ENCODE measurements at regions not wholly inside any gene's neighbourhood (a gene's known extent, or its start where the extent isn't known, plus 50 kb on each side); places are given as distances from the start of the nearest gene placed in this dataset.

DNA sequence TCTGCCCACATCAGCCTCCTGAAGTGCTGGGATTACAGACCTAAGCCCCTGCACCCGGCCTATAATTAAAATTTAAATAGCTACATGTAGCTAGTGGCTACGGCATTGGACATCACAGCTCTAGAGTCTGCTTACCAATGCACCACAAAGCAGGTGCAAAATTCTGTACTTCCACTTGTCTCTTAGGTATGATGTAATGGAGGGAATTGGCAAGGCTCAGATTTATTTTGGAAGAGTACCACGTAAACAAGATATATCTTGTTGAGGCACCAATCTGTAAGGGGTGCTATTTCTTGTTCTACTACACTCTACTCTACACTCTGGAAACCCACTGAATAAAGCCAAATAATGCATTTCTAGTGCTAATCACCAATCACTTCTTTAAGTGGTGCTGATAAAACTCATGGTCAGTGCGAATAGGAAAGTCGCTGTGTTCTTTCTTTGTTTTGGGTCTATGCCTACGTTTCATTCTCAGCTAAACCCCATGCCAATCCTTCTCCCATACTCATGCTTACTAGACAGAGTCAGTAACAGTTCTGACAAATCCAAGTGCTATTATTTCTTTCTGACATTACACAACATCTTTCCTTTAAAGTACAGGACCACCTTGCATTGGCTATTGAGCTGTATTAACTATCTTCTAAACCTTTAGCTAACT is 92.3 kb downstream of the GC start:
- TF ChIP-seq, protein P1, sequence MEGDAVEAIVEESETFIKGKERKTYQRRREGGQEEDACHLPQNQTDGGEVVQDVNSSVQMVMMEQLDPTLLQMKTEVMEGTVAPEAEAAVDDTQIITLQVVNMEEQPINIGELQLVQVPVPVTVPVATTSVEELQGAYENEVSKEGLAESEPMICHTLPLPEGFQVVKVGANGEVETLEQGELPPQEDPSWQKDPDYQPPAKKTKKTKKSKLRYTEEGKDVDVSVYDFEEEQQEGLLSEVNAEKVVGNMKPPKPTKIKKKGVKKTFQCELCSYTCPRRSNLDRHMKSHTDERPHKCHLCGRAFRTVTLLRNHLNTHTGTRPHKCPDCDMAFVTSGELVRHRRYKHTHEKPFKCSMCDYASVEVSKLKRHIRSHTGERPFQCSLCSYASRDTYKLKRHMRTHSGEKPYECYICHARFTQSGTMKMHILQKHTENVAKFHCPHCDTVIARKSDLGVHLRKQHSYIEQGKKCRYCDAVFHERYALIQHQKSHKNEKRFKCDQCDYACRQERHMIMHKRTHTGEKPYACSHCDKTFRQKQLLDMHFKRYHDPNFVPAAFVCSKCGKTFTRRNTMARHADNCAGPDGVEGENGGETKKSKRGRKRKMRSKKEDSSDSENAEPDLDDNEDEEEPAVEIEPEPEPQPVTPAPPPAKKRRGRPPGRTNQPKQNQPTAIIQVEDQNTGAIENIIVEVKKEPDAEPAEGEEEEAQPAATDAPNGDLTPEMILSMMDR (conservative IDR thresholded peaks at IDR 0.05): no peak
- no peak for TF ChIP-seq EZH2 (IDR thresholded peaks at IDR 0.05; ENCODE audit: low read depth)
- no peak overlapping the region for H3K27ac ChIP-seq
- no peaks in the 10 kb centered on the region for H3K4me1 ChIP-seq (replicated peaks; ENCODE audit: insufficient read depth)
- intact Hi-C loops (cut with micrococcal nuclease; ENCODE audit: unreplicated experiment): no loop called here
- H4K20me1 ChIP-seq (ENCODE audit: insufficient read depth): no peaks in the 10 kb centered on the region
- H3F3A ChIP-seq (ENCODE audit: insufficient read depth, low read depth): no peaks in the 10 kb centered on the region
- no peaks in the 10 kb centered on the region for H3K36me3 ChIP-seq (ENCODE audit: low read depth)
- no peak overlapping the region for H3K4me3 ChIP-seq
- POLR2A ChIA-PET (ENCODE audit: unreplicated experiment): no interaction called here
- H3K9me2 ChIP-seq (ENCODE audit: insufficient read depth): no peaks in the 10 kb centered on the region
- no TSS peak for BruUV-seq (replicated peaks)
- no peaks in the 10 kb centered on the region for H3K27me3 ChIP-seq (ENCODE audit: insufficient read depth, low read depth)
- H2AFZ ChIP-seq: no peak overlapping the region
- no peak for DNase-seq
- no peak overlapping the region for H3K4me2 ChIP-seq
- CTCF ChIA-PET: no interaction called here
- H3K79me2 ChIP-seq (ENCODE audit: low read depth): no peaks in the 10 kb centered on the region
- H3K9me3 ChIP-seq (ENCODE audit: insufficient read depth, low read depth): no peaks in the 10 kb centered on the region

DNA sequence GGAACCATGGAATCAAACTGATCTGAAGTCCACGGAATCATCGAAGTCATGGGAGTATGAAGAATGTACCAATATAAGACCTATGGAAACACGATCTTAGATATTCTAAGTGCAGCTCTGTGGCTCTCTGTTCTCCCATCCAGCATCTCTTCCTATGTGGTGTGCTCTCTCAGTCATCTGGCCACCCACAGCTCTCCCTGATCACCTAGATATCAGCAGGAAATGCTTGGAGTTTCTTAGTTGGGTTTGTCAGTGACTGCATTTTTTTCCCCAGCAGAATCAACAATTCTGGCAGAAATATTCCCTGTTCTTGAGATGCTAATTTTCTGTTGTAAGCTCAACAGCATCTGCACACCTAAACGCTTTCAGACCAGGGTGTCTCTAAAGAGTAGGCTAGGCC is 94.1 kb downstream of the GC start:
- no TSS peak for BruUV-seq (replicated peaks)
- Histone ChIP-seq H3K36me3 (ENCODE audit: low read depth) (no peaks in the 10 kb centered on the region), H2AFZ (no peak overlapping the region), H3K4me1 (replicated peaks; ENCODE audit: insufficient read depth) (no peaks in the 10 kb centered on the region), H3K27ac (no peak overlapping the region), H3K4me3 (no peak overlapping the region), H3F3A (ENCODE audit: insufficient read depth, low read depth) (no peaks in the 10 kb centered on the region), H3K79me2 (ENCODE audit: low read depth) (no peaks in the 10 kb centered on the region), H3K27me3 (ENCODE audit: insufficient read depth, low read depth) (no peaks in the 10 kb centered on the region), H3K9me3 (ENCODE audit: insufficient read depth, low read depth) (no peaks in the 10 kb centered on the region), H3K4me2 (no peak overlapping the region), H3K9me2 (ENCODE audit: insufficient read depth) (no peaks in the 10 kb centered on the region), H4K20me1 (ENCODE audit: insufficient read depth) (no peaks in the 10 kb centered on the region)
- TF ChIP-seq, protein P1 (conservative IDR thresholded peaks at IDR 0.05): no peak
- no peak for TF ChIP-seq EZH2 (IDR thresholded peaks at IDR 0.05; ENCODE audit: low read depth)
- ChIA-PET CTCF (no interaction called here), POLR2A (ENCODE audit: unreplicated experiment) (no interaction called here)
- no peak for DNase-seq
- intact Hi-C loops (cut with micrococcal nuclease; ENCODE audit: unreplicated experiment): no loop called here

DNA sequence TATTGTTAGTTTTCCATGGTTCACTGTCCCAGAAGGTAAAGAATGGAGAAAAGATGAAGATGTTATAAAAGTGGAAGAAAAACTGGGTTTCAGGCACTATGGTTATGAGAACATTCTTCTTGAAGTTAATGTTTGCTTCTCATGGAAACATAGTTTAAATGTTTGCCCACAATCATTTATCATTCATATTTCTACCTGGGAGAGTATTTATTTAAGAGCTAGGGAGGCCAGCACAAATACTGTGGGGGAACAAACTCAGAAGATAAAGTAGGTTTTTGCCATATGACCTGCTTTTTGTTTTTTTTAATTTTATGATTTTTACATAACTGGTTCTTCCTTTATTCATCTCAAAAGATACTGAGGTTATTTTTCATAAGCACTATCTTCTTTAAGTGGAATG is 96.8 kb downstream of the GC start:
- Histone ChIP-seq H3K4me1 (replicated peaks; ENCODE audit: insufficient read depth) (no peaks in the 10 kb centered on the region), H3K36me3 (ENCODE audit: low read depth) (no peaks in the 10 kb centered on the region), H3F3A (ENCODE audit: insufficient read depth, low read depth) (no peaks in the 10 kb centered on the region), H3K4me2 (no peak overlapping the region), H3K9me3 (ENCODE audit: insufficient read depth, low read depth) (no peaks in the 10 kb centered on the region), H3K4me3 (no peak overlapping the region), H2AFZ (no peak overlapping the region), H3K27ac (no peak overlapping the region), H3K79me2 (ENCODE audit: low read depth) (no peaks in the 10 kb centered on the region), H3K27me3 (ENCODE audit: insufficient read depth, low read depth) (no peaks in the 10 kb centered on the region), H4K20me1 (ENCODE audit: insufficient read depth) (no peaks in the 10 kb centered on the region), H3K9me2 (ENCODE audit: insufficient read depth) (no peaks in the 10 kb centered on the region)
- no peak for DNase-seq
- no TSS peak for BruUV-seq (replicated peaks)
- no peak for TF ChIP-seq EZH2 (IDR thresholded peaks at IDR 0.05; ENCODE audit: low read depth)
- TF ChIP-seq, protein P1 (conservative IDR thresholded peaks at IDR 0.05): no peak
- CTCF ChIA-PET: no interaction called here
- POLR2A ChIA-PET (ENCODE audit: unreplicated experiment): no interaction called here
- intact Hi-C loops (cut with micrococcal nuclease; ENCODE audit: unreplicated experiment): no loop called here

Data from PC-9 (cell line).